GM23338 (cell line): ENCODE measurements at regions not wholly inside any gene's neighbourhood (a gene's known extent, or its start where the extent isn't known, plus 50 kb on each side); places are given as distances from the start of the nearest gene placed in this dataset.

ENCODE experiments used
- CREB1 ChIP-seq: fragments of 250-450 bp; sonication (Bioruptor Pico); IDR thresholded peaks from 2 replicates; pipeline ENCODE4 v1.5.0; 2020; ENCODE audit warnings: low read depth, mild to moderate bottlenecking, moderate library complexity
- EZH2 ChIP-seq: fragments of 200-600 bp; sonication (generic); IDR thresholded peaks from one replicate; pipeline ENCODE4 v1.8.0; 2017; ENCODE audit warnings: antibody characterized with exemption, mild to moderate bottlenecking, low read depth; ENCODE audit not compliant: unreplicated experiment
- POLR2AphosphoS5 ChIP-seq: IDR thresholded peaks from 2 replicates; pipeline ENCODE4 v1.6.1; 2016; ENCODE audit warnings: antibody characterized with exemption, low read depth
- ZNF114 ChIP-seq: fragments of 250-450 bp; sonication (Bioruptor Pico); IDR thresholded peaks from 2 replicates; pipeline ENCODE4 v1.5.0; 2020; ENCODE audit warnings: mild to moderate bottlenecking, moderate library complexity
- TF ChIP-seq, protein P1 (sequence below), 2 experiments: fragments of 200-600 bp in 1 of 2; sonication (generic) in 1 of 2; conservative IDR thresholded peaks; 2 replicates each; pipeline versions ENCODE4 v1.5.1 to v1.6.1; 2016 to 2017; ENCODE audit warnings: antibody characterized with exemption in 2 of 2, low read depth in 2 of 2, mild to moderate bottlenecking in 2 of 2, moderate library complexity in 1 of 2

DNA sequence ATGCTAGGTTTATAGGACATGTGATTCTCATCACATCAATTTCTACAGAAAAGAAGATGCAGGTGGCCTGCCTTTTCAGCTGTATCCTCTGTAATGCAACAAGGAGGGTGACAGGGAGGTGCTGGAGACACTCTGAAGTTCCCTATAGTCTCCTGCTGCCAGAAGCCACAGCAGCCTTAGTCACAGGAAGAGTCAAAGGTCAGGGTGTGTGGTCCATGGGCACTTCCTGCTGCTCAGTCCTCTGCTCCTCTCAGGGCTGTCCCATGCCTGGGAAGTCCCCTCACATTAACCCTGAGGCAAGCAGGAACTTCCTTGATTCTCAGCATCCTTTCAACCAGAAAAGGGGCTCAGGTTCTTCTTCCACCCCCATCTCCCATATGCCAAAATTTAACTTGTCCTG, 144.8 kb upstream of the FOXA2 start:
- TF ChIP-seq, protein P1, sequence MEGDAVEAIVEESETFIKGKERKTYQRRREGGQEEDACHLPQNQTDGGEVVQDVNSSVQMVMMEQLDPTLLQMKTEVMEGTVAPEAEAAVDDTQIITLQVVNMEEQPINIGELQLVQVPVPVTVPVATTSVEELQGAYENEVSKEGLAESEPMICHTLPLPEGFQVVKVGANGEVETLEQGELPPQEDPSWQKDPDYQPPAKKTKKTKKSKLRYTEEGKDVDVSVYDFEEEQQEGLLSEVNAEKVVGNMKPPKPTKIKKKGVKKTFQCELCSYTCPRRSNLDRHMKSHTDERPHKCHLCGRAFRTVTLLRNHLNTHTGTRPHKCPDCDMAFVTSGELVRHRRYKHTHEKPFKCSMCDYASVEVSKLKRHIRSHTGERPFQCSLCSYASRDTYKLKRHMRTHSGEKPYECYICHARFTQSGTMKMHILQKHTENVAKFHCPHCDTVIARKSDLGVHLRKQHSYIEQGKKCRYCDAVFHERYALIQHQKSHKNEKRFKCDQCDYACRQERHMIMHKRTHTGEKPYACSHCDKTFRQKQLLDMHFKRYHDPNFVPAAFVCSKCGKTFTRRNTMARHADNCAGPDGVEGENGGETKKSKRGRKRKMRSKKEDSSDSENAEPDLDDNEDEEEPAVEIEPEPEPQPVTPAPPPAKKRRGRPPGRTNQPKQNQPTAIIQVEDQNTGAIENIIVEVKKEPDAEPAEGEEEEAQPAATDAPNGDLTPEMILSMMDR (conservative IDR thresholded peaks at IDR 0.05; ENCODE audit: low read depth in 2 of 2), result no peak
- no peak for TF ChIP-seq EZH2
- TF ChIP-seq ZNF114, result no peak
- no peak for TF ChIP-seq CREB1 (CRISPR knock-in tag)
- TF ChIP-seq POLR2AphosphoS5, result no peak
